GM12891 (cell line): ENCODE measurements at regions not wholly inside any gene's neighbourhood (a gene's known extent, or its start where the extent isn't known, plus 50 kb on each side); places are given as distances from the start of the nearest gene placed in this dataset.

Experiments
- POLR2A ChIP-seq: IDR thresholded peaks from 2 replicates; pipeline ENCODE4 v1.6.1; 2011; ENCODE audit warnings: low read depth, low read length, control low read depth
- POLR2AphosphoS5 ChIP-seq: IDR thresholded peaks from 2 replicates; pipeline ENCODE4 v1.6.1; 2011; ENCODE audit warnings: low read depth, low read length, control low read depth
- POU2F2 ChIP-seq: IDR thresholded peaks from 2 replicates; pipeline ENCODE4 v1.6.1; 2011; ENCODE audit warnings: low read depth, mild to moderate bottlenecking, control low read depth, low read length, moderate library complexity
- SPI1 ChIP-seq: IDR thresholded peaks from 2 replicates; pipeline ENCODE4 v1.6.1; 2011; ENCODE audit warnings: low read depth, low read length, control low read depth
- TAF1 ChIP-seq: IDR thresholded peaks from 2 replicates; pipeline ENCODE4 v1.6.1; 2011; ENCODE audit warnings: low read depth, low read length, control low read depth

DNA sequence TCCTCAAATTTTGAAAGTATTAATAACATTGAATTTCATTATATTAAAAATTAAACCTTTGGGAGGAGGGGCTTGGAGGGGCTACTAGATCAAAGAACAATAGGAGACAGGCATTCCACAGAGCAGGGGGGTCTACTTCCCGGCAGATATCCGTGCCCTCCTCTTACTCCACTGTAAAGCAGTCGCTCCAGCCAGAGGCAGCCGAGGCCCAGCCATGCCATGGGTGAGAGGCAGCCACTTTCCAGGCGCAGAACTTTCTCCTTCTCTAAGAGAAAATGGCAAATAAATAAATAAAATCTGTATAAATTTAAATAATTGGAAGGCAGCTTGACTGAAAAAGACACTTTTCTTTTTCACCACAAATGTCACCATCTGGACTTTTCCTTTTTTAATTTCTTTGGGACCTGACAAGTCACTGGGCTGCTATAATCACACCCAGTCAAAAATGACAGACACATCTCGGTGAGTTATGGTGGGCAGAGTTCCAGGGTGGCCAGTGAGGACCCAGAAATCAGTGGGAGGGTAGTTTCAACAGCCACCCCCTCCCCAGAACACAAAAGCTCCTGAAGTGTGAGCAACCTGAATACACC is 302.2 kb upstream of the SMARCA2 start:
- TF ChIP-seq POLR2AphosphoS5 (no peak), POLR2A (no peak), POU2F2 (no peak), TAF1 (no peak), SPI1 (no peak)
